ENCODE measurements at regions not wholly inside any gene's neighbourhood (a gene's known extent, or its start where the extent isn't known, plus 50 kb on each side); places are given as distances from the start of the nearest gene placed in this dataset.
A peak's percentile ranks its signal among the peaks of the same experiment; 100 is the strongest.

DNA sequence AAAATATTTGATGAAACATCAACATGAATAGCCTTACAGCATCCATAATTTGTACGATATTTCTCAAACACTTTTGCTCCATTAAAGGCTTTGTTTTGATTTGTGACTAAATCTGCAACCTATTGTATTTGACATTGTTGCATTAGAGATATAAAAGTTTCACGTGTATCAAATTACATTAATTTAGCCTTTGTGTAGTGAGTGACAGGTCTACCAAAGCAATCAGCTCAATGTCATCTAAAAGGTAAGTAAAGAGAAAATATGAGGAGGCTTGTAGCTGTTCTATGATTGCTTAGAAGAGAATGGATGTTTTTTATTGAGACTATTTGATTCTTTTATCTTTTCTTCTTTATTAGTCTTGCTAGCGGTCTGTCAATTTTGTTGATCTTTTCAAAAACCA lies 430.2 kb downstream of the GALR1 start:
- Histone ChIP-seq H3K27me3 (peaks cover 6% of the 10 kb centered on the region), H3K4me1 (no peaks in the 10 kb centered on the region), H3K9me3 (no peaks in the 10 kb centered on the region), H3K4me3 (no peak overlapping the region), H3K36me3 (no peaks in the 10 kb centered on the region), H3K27ac (no peak overlapping the region)
- TF ChIP-seq, protein P1, sequence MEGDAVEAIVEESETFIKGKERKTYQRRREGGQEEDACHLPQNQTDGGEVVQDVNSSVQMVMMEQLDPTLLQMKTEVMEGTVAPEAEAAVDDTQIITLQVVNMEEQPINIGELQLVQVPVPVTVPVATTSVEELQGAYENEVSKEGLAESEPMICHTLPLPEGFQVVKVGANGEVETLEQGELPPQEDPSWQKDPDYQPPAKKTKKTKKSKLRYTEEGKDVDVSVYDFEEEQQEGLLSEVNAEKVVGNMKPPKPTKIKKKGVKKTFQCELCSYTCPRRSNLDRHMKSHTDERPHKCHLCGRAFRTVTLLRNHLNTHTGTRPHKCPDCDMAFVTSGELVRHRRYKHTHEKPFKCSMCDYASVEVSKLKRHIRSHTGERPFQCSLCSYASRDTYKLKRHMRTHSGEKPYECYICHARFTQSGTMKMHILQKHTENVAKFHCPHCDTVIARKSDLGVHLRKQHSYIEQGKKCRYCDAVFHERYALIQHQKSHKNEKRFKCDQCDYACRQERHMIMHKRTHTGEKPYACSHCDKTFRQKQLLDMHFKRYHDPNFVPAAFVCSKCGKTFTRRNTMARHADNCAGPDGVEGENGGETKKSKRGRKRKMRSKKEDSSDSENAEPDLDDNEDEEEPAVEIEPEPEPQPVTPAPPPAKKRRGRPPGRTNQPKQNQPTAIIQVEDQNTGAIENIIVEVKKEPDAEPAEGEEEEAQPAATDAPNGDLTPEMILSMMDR (IDR thresholded peaks at IDR 0.05) = no peak
- TF ChIP-seq POLR2A (IDR thresholded peaks at IDR 0.05) (no peak), EP300 (IDR thresholded peaks at IDR 0.05; ENCODE audit: low read depth) (no peak), POLR2AphosphoS5 (IDR thresholded peaks at IDR 0.05) (no peak)
- 71 to 84% methylated on average over 3 of the region's 3 CpGs for WGBS, 2 donors (ENCODE audit: low coverage in 1 of 2)
- intact Hi-C loops (cut with DNase I; ENCODE audit: low total_unique reads) = no loop called here
- in situ Hi-C loops (cut with MboI; ENCODE audit: low pct_ligation_motif_present in 1 of 4, low pct_unique_long_range_greater_than_20kb in 1 of 4, low sequenced_read_pairs in 3 of 4) = no loop called here
- no peak for DNase-seq

DNA sequence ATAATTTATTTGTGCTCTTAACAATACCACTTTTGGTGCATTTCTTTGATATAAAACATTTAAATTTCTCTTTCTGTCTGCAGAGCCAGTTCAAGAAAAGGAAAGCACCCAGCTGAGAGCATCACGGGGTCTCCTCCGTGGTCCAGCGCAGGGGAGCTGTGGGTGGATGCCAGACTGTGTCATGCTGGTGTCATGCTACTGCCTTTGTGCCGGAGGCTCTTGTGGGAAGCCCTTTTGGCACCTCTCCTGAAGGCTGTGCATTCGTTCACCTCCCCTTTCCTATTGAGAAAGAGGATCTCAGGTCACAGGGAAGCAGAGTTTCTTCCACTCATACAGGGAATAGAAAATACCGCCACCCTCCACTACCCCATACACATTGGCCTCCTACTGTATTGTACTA lies 450.4 kb downstream of the GALR1 start:
- Histone ChIP-seq H3K9me3 (no peaks in the 10 kb centered on the region), H3K4me1 (no peaks in the 10 kb centered on the region), H3K27ac (no peak overlapping the region), H3K4me3 (no peak overlapping the region), H3K27me3 (no peaks in the 10 kb centered on the region), H3K36me3 (no peaks in the 10 kb centered on the region)
- intact Hi-C loops (cut with DNase I; ENCODE audit: low total_unique reads) (no loop called here), in situ Hi-C loops (cut with MboI; ENCODE audit: low pct_ligation_motif_present in 1 of 4, low pct_unique_long_range_greater_than_20kb in 1 of 4, low sequenced_read_pairs in 3 of 4) (no loop called here)
- 77% methylated on average over 6 of the region's 6 CpGs; no CpG with 5 or more reads in 1 of the 2 donors for WGBS, 2 donors (ENCODE audit: low coverage in 1 of 2)
- TF ChIP-seq EP300 (IDR thresholded peaks at IDR 0.05; ENCODE audit: low read depth) (no peak), POLR2A (IDR thresholded peaks at IDR 0.05) (no peak), POLR2AphosphoS5 (IDR thresholded peaks at IDR 0.05) (no peak)
- TF ChIP-seq, protein P1 (IDR thresholded peaks at IDR 0.05) = no peak
- no peak for DNase-seq

GRCh38 chr18:77701977-77702376 lies 452.3 kb downstream of the GALR1 start:
- intact Hi-C loops (cut with DNase I; ENCODE audit: low total_unique reads) (no loop called here), in situ Hi-C loops (cut with MboI; ENCODE audit: low pct_ligation_motif_present in 1 of 4, low pct_unique_long_range_greater_than_20kb in 1 of 4, low sequenced_read_pairs in 3 of 4) (no loop called here)
- TF ChIP-seq POLR2A (IDR thresholded peaks at IDR 0.05) = no peak
- no peak for TF ChIP-seq EP300 (IDR thresholded peaks at IDR 0.05; ENCODE audit: low read depth)
- TF ChIP-seq, protein P1 (IDR thresholded peaks at IDR 0.05) = no peak
- no peak for TF ChIP-seq POLR2AphosphoS5 (IDR thresholded peaks at IDR 0.05)
- H3K9me3 ChIP-seq = no peaks in the 10 kb centered on the region
- no peaks in the 10 kb centered on the region for H3K36me3 ChIP-seq
- 67 to 79% methylated on average over 1 of the region's 1 CpG for WGBS, 2 donors (ENCODE audit: low coverage in 1 of 2)
- no peak overlapping the region for H3K4me3 ChIP-seq
- H3K27ac ChIP-seq = no peak overlapping the region
- H3K27me3 ChIP-seq = no peaks in the 10 kb centered on the region
- no peaks in the 10 kb centered on the region for H3K4me1 ChIP-seq
- DNase-seq = no peak

DNA sequence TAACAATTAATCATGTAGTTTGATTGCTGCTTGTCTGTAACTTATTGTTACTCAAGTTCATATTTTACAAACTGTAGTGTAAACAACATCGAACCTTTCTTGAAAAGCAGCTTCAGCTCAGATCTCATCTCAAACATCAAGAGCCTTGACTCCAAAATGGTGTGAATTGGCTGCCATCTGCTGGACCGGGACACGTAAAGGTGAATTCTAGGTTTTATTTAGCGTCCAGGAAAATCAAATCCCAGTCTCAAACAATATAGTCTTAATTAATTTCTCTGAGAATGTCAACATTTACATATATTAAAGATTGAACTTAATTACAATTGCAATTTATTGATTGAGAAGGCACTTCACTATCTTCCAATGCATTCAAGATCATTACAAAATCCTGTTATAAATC lies 453.0 kb downstream of the GALR1 start:
- Histone ChIP-seq H3K4me3 (no peak overlapping the region), H3K27ac (no peak overlapping the region), H3K27me3 (no peaks in the 10 kb centered on the region), H3K4me1 (no peaks in the 10 kb centered on the region), H3K9me3 (no peaks in the 10 kb centered on the region), H3K36me3 (no peaks in the 10 kb centered on the region)
- TF ChIP-seq EP300 (IDR thresholded peaks at IDR 0.05; ENCODE audit: low read depth) (no peak), POLR2A (IDR thresholded peaks at IDR 0.05) (no peak), POLR2AphosphoS5 (IDR thresholded peaks at IDR 0.05) (no peak)
- TF ChIP-seq, protein P1 (IDR thresholded peaks at IDR 0.05) = peak in 1 of 5 experiments; percentile 12
- WGBS, 2 donors (ENCODE audit: low coverage in 1 of 2) = 18 to 21% methylated on average over 4 of the region's 4 CpGs
- no peak for DNase-seq
- intact Hi-C loops (cut with DNase I; ENCODE audit: low total_unique reads) (no loop called here), in situ Hi-C loops (cut with MboI; ENCODE audit: low pct_ligation_motif_present in 1 of 4, low pct_unique_long_range_greater_than_20kb in 1 of 4, low sequenced_read_pairs in 3 of 4) (no loop called here)
